ENCODE measurements at regions not wholly inside any gene's neighbourhood (a gene's known extent, or its start where the extent isn't known, plus 50 kb on each side); places are given as distances from the start of the nearest gene placed in this dataset.

- H3K27ac Mint-ChIP-seq (ENCODE audit: unreplicated experiment): no peak overlapping the region
- H3K4me1 Mint-ChIP-seq (ENCODE audit: unreplicated experiment): no peaks in the 10 kb centered on the region
- no peak for DNase-seq (ENCODE audit: extremely low spot score, unreplicated experiment)
These were observed 521.7 kb upstream of the SPHKAP start for GRCh38 chr2:228703152-228703551.

GRCh38 chr2:228701506-228701905 is 520.0 kb upstream of the SPHKAP start:
- no peaks in the 10 kb centered on the region for H3K9me3 Mint-ChIP-seq (ENCODE audit: unreplicated experiment)
- H3K36me3 Mint-ChIP-seq (ENCODE audit: unreplicated experiment): no peaks in the 10 kb centered on the region
- DNase-seq (ENCODE audit: extremely low spot score, unreplicated experiment): no peak
- H3K27ac Mint-ChIP-seq (ENCODE audit: unreplicated experiment): no peak overlapping the region
- TF ChIP-seq, protein P1, sequence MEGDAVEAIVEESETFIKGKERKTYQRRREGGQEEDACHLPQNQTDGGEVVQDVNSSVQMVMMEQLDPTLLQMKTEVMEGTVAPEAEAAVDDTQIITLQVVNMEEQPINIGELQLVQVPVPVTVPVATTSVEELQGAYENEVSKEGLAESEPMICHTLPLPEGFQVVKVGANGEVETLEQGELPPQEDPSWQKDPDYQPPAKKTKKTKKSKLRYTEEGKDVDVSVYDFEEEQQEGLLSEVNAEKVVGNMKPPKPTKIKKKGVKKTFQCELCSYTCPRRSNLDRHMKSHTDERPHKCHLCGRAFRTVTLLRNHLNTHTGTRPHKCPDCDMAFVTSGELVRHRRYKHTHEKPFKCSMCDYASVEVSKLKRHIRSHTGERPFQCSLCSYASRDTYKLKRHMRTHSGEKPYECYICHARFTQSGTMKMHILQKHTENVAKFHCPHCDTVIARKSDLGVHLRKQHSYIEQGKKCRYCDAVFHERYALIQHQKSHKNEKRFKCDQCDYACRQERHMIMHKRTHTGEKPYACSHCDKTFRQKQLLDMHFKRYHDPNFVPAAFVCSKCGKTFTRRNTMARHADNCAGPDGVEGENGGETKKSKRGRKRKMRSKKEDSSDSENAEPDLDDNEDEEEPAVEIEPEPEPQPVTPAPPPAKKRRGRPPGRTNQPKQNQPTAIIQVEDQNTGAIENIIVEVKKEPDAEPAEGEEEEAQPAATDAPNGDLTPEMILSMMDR (IDR thresholded peaks at IDR 0.05): no peak
- H3K4me1 Mint-ChIP-seq (ENCODE audit: unreplicated experiment): no peaks in the 10 kb centered on the region
- no peaks in the 10 kb centered on the region for H3K27me3 Mint-ChIP-seq (ENCODE audit: unreplicated experiment)
- H3K4me3 Mint-ChIP-seq (ENCODE audit: unreplicated experiment): no peak overlapping the region

More at GRCh38 chr2:228703152-228703551, 521.7 kb upstream of the SPHKAP start:
- no peaks in the 10 kb centered on the region for H3K9me3 Mint-ChIP-seq (ENCODE audit: unreplicated experiment)
- H3K4me3 Mint-ChIP-seq (ENCODE audit: unreplicated experiment): no peak overlapping the region
- TF ChIP-seq, protein P1 (IDR thresholded peaks at IDR 0.05): no peak
- H3K36me3 Mint-ChIP-seq (ENCODE audit: unreplicated experiment): no peaks in the 10 kb centered on the region
- H3K27me3 Mint-ChIP-seq (ENCODE audit: unreplicated experiment): no peaks in the 10 kb centered on the region

GRCh38 chr2:228700638-228701037 is 519.2 kb upstream of the SPHKAP start:
- no peak overlapping the region for H3K4me3 Mint-ChIP-seq (ENCODE audit: unreplicated experiment)
- peaks cover 7% of the 10 kb centered on the region for H3K9me3 Mint-ChIP-seq (ENCODE audit: unreplicated experiment)
- DNase-seq (ENCODE audit: extremely low spot score, unreplicated experiment): no peak
- H3K4me1 Mint-ChIP-seq (ENCODE audit: unreplicated experiment): no peaks in the 10 kb centered on the region
- H3K27ac Mint-ChIP-seq (ENCODE audit: unreplicated experiment): no peak overlapping the region
- TF ChIP-seq, protein P1 (IDR thresholded peaks at IDR 0.05): no peak
- no peaks in the 10 kb centered on the region for H3K36me3 Mint-ChIP-seq (ENCODE audit: unreplicated experiment)
- H3K27me3 Mint-ChIP-seq (ENCODE audit: unreplicated experiment): no peaks in the 10 kb centered on the region

DNA sequence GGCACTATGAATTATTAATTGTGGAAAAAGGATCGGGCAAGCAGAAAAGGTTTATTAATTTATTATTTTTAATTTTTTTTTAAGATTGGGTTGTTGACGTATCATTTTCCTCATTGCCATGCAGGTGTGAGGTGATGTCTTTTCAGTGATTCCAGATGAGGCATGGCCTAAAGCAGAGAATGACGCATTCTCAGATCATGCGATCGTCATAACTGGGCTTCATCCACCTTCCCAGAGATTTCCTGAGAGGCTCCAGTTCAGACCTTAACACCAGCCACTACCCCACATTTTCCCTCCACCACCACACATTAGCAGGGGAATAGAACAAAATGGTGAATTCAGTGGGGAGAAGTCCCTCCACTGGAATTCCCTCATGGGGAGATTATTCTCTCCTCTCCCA is 518.4 kb upstream of the SPHKAP start:
- no peak overlapping the region for H3K4me3 Mint-ChIP-seq (ENCODE audit: unreplicated experiment)
- peaks cover 11% of the 10 kb centered on the region for H3K9me3 Mint-ChIP-seq (ENCODE audit: unreplicated experiment)
- no peak for DNase-seq (ENCODE audit: extremely low spot score, unreplicated experiment)
- TF ChIP-seq, protein P1 (IDR thresholded peaks at IDR 0.05): no peak
- H3K27ac Mint-ChIP-seq (ENCODE audit: unreplicated experiment): no peak overlapping the region
- H3K27me3 Mint-ChIP-seq (ENCODE audit: unreplicated experiment): no peaks in the 10 kb centered on the region
- H3K4me1 Mint-ChIP-seq (ENCODE audit: unreplicated experiment): no peaks in the 10 kb centered on the region
- no peaks in the 10 kb centered on the region for H3K36me3 Mint-ChIP-seq (ENCODE audit: unreplicated experiment)

DNA sequence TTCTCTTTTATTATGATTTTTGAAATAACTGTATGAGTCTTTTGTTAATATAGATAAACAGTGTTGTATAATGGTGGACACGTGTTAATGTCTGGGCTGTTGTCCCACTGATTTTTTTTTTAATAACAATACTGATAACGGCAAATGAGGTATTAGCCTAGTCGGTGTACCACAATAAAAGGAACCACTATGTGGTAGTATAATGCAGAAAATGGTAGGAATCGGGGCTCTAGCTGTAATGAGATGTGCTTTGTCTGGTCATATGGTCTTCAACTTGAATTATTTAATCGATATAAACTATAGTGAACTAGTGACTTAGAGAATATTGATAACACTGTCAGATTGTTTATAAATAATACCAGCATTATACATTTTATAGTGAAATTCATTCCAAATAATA is 517.9 kb upstream of the SPHKAP start:
- no peak overlapping the region for H3K4me3 Mint-ChIP-seq (ENCODE audit: unreplicated experiment)
- no peak for DNase-seq (ENCODE audit: extremely low spot score, unreplicated experiment)
- H3K9me3 Mint-ChIP-seq (ENCODE audit: unreplicated experiment): peaks cover 11% of the 10 kb centered on the region
- no peaks in the 10 kb centered on the region for H3K4me1 Mint-ChIP-seq (ENCODE audit: unreplicated experiment)
- no peak overlapping the region for H3K27ac Mint-ChIP-seq (ENCODE audit: unreplicated experiment)
- H3K36me3 Mint-ChIP-seq (ENCODE audit: unreplicated experiment): no peaks in the 10 kb centered on the region
- TF ChIP-seq, protein P1 (IDR thresholded peaks at IDR 0.05): peak; percentile 19
- H3K27me3 Mint-ChIP-seq (ENCODE audit: unreplicated experiment): no peaks in the 10 kb centered on the region

Measured in osteocyte (in vitro differentiated cells).